ENCODE measurements at regions not wholly inside any gene's neighbourhood (a gene's known extent, or its start where the extent isn't known, plus 50 kb on each side); places are given as distances from the start of the nearest gene placed in this dataset.

DNA sequence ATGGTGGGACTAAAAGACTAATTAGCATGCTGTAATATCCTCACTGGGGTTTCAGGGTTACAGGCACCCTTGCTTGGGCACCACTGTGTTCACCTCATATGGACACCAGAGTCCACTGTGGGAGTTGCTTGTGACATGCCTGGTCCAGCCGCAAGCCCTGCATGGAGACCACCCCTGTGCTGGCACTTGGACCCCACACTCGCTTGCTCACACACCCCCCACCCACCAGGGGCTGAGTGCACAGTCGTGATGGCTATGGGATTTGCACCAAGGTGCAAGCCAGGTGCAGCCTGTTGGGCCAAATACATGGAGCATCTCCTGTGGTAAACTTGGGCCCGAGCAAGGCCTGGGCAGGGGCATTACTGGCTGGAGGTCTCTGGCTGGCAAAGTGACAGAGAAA is 129.1 kb downstream of the SYT10 start:
- ATAC-seq (no peak), FAIRE-seq (no peak), DNase-seq (peak in 1 of 6 donors; percentile 38)
- TF ChIP-seq, protein P1, sequence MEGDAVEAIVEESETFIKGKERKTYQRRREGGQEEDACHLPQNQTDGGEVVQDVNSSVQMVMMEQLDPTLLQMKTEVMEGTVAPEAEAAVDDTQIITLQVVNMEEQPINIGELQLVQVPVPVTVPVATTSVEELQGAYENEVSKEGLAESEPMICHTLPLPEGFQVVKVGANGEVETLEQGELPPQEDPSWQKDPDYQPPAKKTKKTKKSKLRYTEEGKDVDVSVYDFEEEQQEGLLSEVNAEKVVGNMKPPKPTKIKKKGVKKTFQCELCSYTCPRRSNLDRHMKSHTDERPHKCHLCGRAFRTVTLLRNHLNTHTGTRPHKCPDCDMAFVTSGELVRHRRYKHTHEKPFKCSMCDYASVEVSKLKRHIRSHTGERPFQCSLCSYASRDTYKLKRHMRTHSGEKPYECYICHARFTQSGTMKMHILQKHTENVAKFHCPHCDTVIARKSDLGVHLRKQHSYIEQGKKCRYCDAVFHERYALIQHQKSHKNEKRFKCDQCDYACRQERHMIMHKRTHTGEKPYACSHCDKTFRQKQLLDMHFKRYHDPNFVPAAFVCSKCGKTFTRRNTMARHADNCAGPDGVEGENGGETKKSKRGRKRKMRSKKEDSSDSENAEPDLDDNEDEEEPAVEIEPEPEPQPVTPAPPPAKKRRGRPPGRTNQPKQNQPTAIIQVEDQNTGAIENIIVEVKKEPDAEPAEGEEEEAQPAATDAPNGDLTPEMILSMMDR (IDR thresholded peaks at IDR 0.05) = no peak
- Histone ChIP-seq H3K27me3 (no peaks in the 10 kb centered on the region), H3K36me3 (no peaks in the 10 kb centered on the region), H3K9me3 (no peaks in the 10 kb centered on the region), H3K4me3 (no peak overlapping the region), H3K4me1 (no peaks in the 10 kb centered on the region), H3K27ac (no peak overlapping the region)
- 65 to 72% methylated on average over 4 of the region's 4 CpGs for WGBS, 2 donors
- intact Hi-C loops (cut with DNase I) = no loop called here

GRCh38 chr12:33304176-33304575 is 135.4 kb downstream of the SYT10 start:
- intact Hi-C loops (cut with DNase I) = no loop called here
- H3K4me1 ChIP-seq = no peaks in the 10 kb centered on the region
- no peak for FAIRE-seq
- H3K27ac ChIP-seq = no peak overlapping the region
- TF ChIP-seq, protein P1 (IDR thresholded peaks at IDR 0.05) = no peak
- no peaks in the 10 kb centered on the region for H3K36me3 ChIP-seq
- H3K9me3 ChIP-seq = no peaks in the 10 kb centered on the region
- no peak for ATAC-seq
- H3K27me3 ChIP-seq = no peaks in the 10 kb centered on the region
- 38 to 48% methylated on average over 2 of the region's 2 CpGs for WGBS, 2 donors
- DNase-seq = no peak
- H3K4me3 ChIP-seq = no peak overlapping the region

GRCh38 chr12:33296529-33296928 is 143.1 kb downstream of the SYT10 start:
- FAIRE-seq (no peak), DNase-seq (no peak), ATAC-seq (no peak)
- H3K4me3 ChIP-seq = no peak overlapping the region
- WGBS, 2 donors = 29 to 46% methylated on average over 2 of the region's 2 CpGs
- intact Hi-C loops (cut with DNase I) = no loop called here
- no peaks in the 10 kb centered on the region for H3K27me3 ChIP-seq
- H3K27ac ChIP-seq = no peak overlapping the region
- H3K36me3 ChIP-seq = no peaks in the 10 kb centered on the region
- TF ChIP-seq, protein P1 (IDR thresholded peaks at IDR 0.05) = no peak
- no peaks in the 10 kb centered on the region for H3K9me3 ChIP-seq
- no peaks in the 10 kb centered on the region for H3K4me1 ChIP-seq

DNA sequence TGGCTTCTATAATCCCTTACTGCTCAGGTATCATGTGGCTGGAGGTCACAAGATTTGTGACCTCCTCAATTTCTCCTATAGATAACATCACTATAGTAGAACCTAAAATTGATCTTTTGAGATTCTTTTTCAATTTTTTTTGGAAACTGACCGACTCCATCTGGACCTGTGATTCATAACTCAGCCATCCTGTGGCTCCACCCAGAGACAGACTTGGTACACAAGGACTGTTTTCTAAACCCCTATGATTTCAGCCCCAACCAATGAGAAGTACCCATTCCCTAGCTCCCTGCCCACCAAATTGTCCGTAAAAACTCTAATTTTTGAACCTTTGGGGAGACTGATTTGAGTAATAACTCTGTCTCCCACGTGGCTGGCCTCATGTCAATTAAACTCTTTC is 148.9 kb downstream of the SYT10 start:
- Histone ChIP-seq H3K36me3 (no peaks in the 10 kb centered on the region), H3K27ac (no peak overlapping the region), H3K4me1 (no peaks in the 10 kb centered on the region), H3K9me3 (no peaks in the 10 kb centered on the region), H3K4me3 (no peak overlapping the region), H3K27me3 (no peaks in the 10 kb centered on the region)
- intact Hi-C loops (cut with DNase I) = no loop called here
- WGBS, 2 donors = 32 to 36% methylated on average over 3 of the region's 3 CpGs
- TF ChIP-seq, protein P1 (IDR thresholded peaks at IDR 0.05) = no peak
- ATAC-seq (no peak), DNase-seq (no peak), FAIRE-seq (no peak)

DNA sequence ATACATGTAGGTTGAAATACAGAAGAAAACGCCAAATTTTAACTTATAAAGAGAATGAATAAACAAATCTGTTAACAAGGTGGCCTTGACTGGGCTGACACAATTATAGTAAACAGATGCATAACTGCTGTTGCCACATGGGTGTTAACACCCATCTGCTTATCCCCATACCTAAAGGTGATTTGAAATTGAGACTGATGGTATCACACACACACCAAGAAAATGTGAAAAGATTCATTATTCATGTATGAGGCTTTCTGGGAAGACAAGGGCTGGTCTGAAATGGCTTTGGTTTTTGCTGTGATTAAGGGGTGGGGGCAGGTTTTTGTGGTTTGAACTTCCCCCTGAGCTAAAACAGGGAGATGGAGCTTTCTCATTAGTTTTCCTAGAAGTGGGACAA is 156.6 kb downstream of the SYT10 start:
- FAIRE-seq (no peak), DNase-seq (no peak), ATAC-seq (no peak)
- Histone ChIP-seq H3K36me3 (no peaks in the 10 kb centered on the region), H3K27me3 (no peaks in the 10 kb centered on the region), H3K4me3 (no peak overlapping the region), H3K27ac (no peak overlapping the region), H3K4me1 (no peaks in the 10 kb centered on the region), H3K9me3 (no peaks in the 10 kb centered on the region)
- 52 to 71% methylated on average over 1 of the region's 1 CpG for WGBS, 2 donors
- TF ChIP-seq, protein P1 (IDR thresholded peaks at IDR 0.05) = no peak
- intact Hi-C loops (cut with DNase I) = no loop called here

Data from pancreas (tissue), 10 donors.